IPS DF 4.7 (cell line): ENCODE measurements at regions not wholly inside any gene's neighbourhood (a gene's known extent, or its start where the extent isn't known, plus 50 kb on each side); places are given as distances from the start of the nearest gene placed in this dataset.

Source experiments
- DNase-seq: peaks from one replicate; pipeline ENCODE4 v3.0.0-alpha.2; 2013; ENCODE audit warnings: low spot score; ENCODE audit errors: extremely low read depth

DNA sequence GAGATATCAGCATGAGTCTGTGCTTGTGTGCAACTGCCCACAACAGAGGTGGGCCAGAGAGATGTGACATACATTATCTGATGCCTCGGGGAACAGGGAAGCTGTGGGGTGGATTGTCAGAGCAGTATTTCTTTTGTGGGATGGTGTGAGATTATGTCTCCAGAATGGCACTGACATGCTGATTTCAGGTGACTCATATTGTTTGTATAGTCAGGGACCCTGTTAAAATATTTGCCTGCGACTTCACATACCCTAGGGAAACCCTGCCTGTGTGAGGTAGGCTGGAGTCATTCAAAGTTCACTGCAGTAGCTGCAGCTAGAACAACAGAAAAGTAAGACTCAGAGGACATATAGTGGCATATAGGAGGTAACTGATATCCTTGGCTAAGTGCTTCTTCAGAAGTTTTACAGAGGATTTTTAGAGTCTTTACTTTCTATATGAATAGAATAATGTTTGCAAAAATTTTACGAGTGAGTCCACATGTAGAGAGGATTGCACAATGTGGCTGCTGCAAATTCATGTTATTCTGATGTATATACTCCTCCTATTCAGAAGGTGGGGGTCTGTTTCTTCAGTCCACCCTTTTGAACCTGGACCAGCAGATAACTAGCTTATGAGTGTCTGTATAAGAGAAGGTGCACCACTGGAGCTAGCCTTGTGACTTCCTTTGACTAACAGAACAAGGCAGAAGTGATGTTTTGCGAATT lies 89.3 kb downstream of the MACIR start:
- DNase-seq, result no peak

DNA sequence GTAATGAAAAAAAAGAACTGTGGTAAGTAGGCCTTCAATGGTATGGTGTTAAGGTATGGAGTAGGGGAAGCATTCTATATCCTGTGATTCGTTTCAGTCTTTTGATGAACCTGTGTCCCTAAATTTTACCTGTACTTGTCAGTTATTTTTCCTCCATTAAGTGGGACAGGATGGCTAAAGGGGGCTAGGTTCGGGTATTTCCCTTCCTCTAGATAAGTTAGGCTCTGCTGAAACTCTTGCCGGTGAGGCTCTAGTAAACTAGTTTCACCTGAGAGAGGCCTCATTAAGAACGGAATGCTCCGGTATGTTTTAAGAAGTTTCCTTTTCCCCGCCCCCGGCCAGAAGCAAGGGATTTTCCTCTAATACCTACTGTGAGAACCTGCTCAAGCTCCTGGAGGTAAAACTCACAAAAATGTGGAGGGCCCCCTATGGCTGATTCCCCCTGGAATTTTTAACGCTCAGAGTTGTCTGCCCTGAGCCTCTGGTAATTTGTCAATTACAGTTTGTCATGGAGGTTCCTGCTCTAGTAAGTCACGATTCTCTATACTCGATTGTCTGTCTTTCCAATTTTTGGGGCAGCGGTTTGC lies 87.7 kb downstream of the MACIR start:
- DNase-seq, result peak; percentile 9

DNA sequence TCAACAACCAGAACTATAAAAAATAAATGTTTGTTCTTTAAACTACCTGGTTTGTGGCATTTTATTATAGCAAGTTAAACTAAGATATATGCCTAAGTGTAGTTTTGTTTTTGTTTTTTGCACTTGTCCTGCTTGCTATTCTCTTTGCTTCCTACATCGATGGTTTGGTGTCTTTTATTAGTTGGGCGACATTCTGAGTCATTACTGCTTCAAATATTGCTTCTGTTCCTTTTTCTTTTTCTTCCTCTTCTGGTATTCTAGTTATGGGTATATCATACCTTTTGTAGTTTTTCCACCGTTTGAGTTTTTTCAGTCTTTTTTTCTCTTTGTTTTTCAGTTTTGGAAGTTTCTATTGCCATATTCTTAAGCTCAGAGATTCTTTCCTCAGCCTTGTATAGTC lies 86.9 kb downstream of the MACIR start:
- no peak for DNase-seq

DNA sequence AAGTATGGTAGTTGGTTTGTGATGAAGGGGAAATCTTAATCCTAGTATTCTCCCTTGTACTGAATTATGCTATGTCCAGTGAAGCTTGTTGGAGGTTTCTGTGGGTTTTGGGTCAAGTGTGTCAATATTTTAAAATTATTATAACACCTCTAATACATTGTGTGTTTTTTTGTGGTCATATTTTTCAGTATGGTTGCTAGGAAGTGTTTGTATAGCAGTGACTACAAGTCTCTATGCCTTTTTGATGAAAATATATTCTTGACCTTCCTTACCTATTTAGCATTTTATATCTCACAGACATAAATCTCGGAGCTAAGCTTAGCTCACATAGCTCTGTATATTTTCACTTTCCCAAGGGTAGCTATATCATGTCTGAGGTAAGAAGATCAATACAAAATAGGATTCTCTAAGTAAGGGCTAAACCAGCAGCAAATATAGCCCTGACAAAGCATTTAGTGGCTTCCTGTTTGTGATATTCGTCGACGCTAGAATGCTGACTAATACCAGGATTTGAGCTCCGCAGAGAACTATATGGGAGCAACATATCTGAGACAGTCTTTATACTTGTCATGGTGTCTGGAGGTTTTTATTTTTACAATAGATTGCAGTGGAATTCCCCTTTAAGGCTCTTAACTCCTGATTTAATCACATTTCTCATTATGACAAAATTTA lies 82.3 kb downstream of the MACIR start:
- DNase-seq, result no peak

DNA sequence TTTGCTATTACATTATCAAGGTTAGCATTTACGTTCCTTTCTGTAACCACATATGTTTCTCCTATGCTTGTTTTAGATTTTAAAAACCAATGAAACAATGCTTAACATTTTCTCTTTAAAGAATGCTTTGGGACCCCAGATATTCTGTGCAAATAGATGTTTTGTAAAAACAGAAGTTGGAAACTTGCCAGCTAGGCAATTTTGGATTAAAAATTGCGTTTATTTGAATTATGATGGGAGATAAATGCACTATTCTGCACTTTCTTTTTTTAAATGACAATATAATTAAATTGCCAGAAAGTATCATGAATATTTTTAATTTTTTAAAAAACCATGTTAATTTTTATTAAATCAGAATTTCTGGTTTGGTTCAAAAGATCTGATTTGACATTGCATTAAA lies 81.6 kb downstream of the MACIR start:
- DNase-seq, result no peak

DNA sequence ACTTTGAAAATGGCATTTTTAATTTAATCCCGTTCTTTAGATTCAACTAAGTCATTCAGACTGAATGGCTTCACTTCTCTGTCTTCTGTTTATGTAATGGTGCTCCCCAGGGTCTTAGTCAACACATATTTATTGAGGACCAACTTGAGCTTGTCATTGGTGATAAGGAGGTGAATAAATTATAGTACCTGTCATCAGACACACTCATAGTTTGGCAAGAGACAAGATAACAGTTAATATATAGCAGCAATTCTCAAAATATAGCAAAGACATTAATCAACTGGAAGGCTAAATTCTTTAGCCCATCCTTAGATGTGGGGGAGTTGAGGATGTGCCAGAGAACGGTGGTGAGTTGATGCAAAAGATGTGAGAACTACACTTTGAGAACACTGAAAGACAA lies 78.4 kb downstream of the MACIR start:
- no peak for DNase-seq

DNA sequence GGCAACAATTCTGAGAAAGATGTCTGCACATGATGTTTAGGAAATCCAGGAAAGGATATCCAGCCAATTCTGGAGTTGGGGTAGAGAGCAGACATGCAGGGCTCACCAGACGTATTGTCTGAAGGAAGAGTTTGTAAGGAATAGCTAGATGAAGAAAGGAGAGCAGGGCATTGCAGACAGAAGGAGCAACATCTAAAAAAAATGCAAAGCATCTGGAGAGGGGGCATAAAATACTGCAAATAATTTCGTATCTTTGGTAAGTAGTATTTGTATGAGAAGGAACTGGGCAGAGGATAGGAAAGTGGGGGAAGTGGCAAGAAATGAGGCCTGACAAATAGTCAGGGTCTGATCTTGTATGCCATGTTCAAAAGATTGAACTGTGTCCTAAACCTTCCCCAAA lies 74.8 kb downstream of the MACIR start:
- no peak for DNase-seq

DNA sequence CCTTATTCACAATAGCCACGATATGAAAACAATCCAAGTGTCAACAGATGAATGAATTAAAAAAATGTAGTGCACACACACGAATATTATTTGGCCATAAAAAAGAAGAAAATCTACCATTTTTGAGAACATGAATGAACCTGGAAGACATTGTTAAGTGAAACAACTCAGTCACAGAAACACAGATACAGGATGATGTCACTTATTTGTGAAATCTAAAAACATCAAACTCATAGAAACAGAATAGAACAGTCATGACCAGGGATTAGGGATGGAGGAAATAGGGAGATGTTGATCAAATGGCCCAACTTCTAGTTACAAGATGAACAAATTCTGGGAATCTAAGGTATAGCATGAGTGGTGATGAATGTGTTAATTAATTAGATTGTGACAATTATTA lies 72.3 kb downstream of the MACIR start:
- DNase-seq, result no peak
